Suprapubic skin (tissue), 3 donors: ENCODE measurements at regions not wholly inside any gene's neighbourhood (a gene's known extent, or its start where the extent isn't known, plus 50 kb on each side); places are given as distances from the start of the nearest gene placed in this dataset.

Experiments
- EP300 ChIP-seq: sonication (generic); formaldehyde crosslinking; IDR thresholded peaks from one replicate; pipeline ENCODE4 v1.6.1; 2017; ENCODE audit warnings: antibody characterized with exemption
- POLR2A ChIP-seq, 2 donors: fragments of 450-650 bp; IDR thresholded peaks; one replicate each; pipeline ENCODE4 v1.6.1; 2017; ENCODE audit warnings: antibody characterized with exemption in 2 of 2, mild to moderate bottlenecking in 2 of 2, moderate library complexity in 2 of 2
- TF ChIP-seq, protein P1 (sequence below), 2 donors: fragments of 200-600 bp in 1 of 2; fragments of 450-650 bp in 1 of 2; sonication (generic) in 1 of 2; IDR thresholded peaks; one replicate each; pipeline ENCODE4 v1.5.1; 2016 to 2019; ENCODE audit warnings: antibody characterized with exemption in 2 of 2, mild to moderate bottlenecking in 1 of 2, moderate library complexity in 1 of 2

DNA sequence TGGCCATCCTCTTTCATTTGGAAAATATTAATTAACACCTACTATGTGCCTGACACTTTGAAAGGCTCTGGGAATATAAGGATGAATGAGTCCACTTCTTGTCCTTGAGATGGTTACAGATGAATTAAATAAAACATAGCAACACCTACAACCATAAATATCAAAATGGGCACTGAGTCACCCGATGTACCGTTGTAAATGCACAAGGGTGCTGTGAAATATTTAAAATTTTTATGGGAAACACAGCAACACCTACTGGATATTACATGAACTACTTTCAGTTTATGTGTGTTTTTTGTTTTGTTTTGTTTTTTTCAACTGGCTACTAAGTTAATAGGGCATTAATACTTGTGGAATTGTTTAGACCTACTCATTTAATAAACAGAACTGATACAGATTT, 239.0 kb upstream of the NAALADL2 start:
- TF ChIP-seq POLR2A (IDR thresholded peaks at IDR 0.05) = no peak
- TF ChIP-seq EP300 = no peak
- TF ChIP-seq, protein P1, sequence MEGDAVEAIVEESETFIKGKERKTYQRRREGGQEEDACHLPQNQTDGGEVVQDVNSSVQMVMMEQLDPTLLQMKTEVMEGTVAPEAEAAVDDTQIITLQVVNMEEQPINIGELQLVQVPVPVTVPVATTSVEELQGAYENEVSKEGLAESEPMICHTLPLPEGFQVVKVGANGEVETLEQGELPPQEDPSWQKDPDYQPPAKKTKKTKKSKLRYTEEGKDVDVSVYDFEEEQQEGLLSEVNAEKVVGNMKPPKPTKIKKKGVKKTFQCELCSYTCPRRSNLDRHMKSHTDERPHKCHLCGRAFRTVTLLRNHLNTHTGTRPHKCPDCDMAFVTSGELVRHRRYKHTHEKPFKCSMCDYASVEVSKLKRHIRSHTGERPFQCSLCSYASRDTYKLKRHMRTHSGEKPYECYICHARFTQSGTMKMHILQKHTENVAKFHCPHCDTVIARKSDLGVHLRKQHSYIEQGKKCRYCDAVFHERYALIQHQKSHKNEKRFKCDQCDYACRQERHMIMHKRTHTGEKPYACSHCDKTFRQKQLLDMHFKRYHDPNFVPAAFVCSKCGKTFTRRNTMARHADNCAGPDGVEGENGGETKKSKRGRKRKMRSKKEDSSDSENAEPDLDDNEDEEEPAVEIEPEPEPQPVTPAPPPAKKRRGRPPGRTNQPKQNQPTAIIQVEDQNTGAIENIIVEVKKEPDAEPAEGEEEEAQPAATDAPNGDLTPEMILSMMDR (IDR thresholded peaks at IDR 0.05) = no peak
